Endothelial cell (in vitro differentiated cells): ENCODE measurements at regions not wholly inside any gene's neighbourhood (a gene's known extent, or its start where the extent isn't known, plus 50 kb on each side); places are given as distances from the start of the nearest gene placed in this dataset.

Source experiments
- DNase-seq: peaks from one replicate; pipeline ENCODE4 v3.0.0; 2021; ENCODE audit warnings: low spot score
- H3K27ac Mint-ChIP-seq: one replicate; pipeline ENCODE4 v1.8.0; 2021; ENCODE audit warnings: mixed read lengths, inconsistent platforms; ENCODE audit not compliant: unreplicated experiment
- H3K27me3 Mint-ChIP-seq: one replicate; pipeline ENCODE4 v1.8.0; 2021; ENCODE audit warnings: mild to moderate bottlenecking, moderate library complexity, mixed read lengths, inconsistent platforms; ENCODE audit not compliant: unreplicated experiment
- H3K36me3 Mint-ChIP-seq: one replicate; pipeline ENCODE4 v1.8.0; 2021; ENCODE audit warnings: mild to moderate bottlenecking, low read depth, mixed read lengths, inconsistent platforms; ENCODE audit not compliant: unreplicated experiment
- H3K4me1 Mint-ChIP-seq: one replicate; pipeline ENCODE4 v1.8.0; 2021; ENCODE audit warnings: mild to moderate bottlenecking, mixed read lengths, inconsistent platforms; ENCODE audit not compliant: unreplicated experiment
- H3K4me3 Mint-ChIP-seq: one replicate; pipeline ENCODE4 v1.8.0; 2021; ENCODE audit warnings: mild to moderate bottlenecking, mixed read lengths, inconsistent platforms; ENCODE audit not compliant: unreplicated experiment
- H3K9me3 Mint-ChIP-seq: one replicate; pipeline ENCODE4 v1.8.0; 2021; ENCODE audit warnings: mixed read lengths, inconsistent platforms; ENCODE audit not compliant: unreplicated experiment
- CTCF ChIP-seq: fragments of 200-600 bp; sonication (generic); IDR thresholded peaks from one replicate; pipeline ENCODE4 v1.5.0; 2021; ENCODE audit warnings: antibody characterized with exemption; ENCODE audit not compliant: unreplicated experiment

- Mint-ChIP-seq H3K9me3 (no peaks in the 10 kb centered on the region), H3K27ac (no peak overlapping the region), H3K4me3 (no peak overlapping the region), H3K4me1 (peaks cover 8% of the 10 kb centered on the region), H3K27me3 (peaks cover 4% of the 10 kb centered on the region), H3K36me3 (no peaks in the 10 kb centered on the region)
- no peak for DNase-seq
- no peak for TF ChIP-seq CTCF
Measured at GRCh38 chr9:113783475-113783874, 92.6 kb upstream of the ZNF618 start.

- Mint-ChIP-seq H3K4me1 (peaks cover 8% of the 10 kb centered on the region), H3K36me3 (no peaks in the 10 kb centered on the region), H3K4me3 (no peak overlapping the region), H3K27ac (no peak overlapping the region), H3K9me3 (peaks cover 4% of the 10 kb centered on the region), H3K27me3 (peaks cover 6% of the 10 kb centered on the region)
- no peak for DNase-seq
- TF ChIP-seq CTCF = no peak
Measured at GRCh38 chr9:113785334-113785733, 90.8 kb upstream of the ZNF618 start.

GRCh38 chr9:113786071-113786470 is 90.0 kb upstream of the ZNF618 start:
- Mint-ChIP-seq H3K36me3 (peaks cover 2% of the 10 kb centered on the region), H3K4me3 (no peak overlapping the region), H3K27ac (no peak overlapping the region), H3K27me3 (peaks cover 6% of the 10 kb centered on the region), H3K9me3 (peaks cover 4% of the 10 kb centered on the region), H3K4me1 (peaks cover 8% of the 10 kb centered on the region)
- no peak for TF ChIP-seq CTCF
- no peak for DNase-seq

GRCh38 chr9:113787871-113788270 is 88.2 kb upstream of the ZNF618 start:
- no peak for TF ChIP-seq CTCF
- no peak for DNase-seq
- peaks cover 3% of the 10 kb centered on the region for H3K27me3 Mint-ChIP-seq
- H3K4me3 Mint-ChIP-seq = no peak overlapping the region
- peaks cover 3% of the 10 kb centered on the region for H3K36me3 Mint-ChIP-seq
- peaks cover 8% of the 10 kb centered on the region for H3K4me1 Mint-ChIP-seq
- no peak overlapping the region for H3K27ac Mint-ChIP-seq
- H3K9me3 Mint-ChIP-seq = peaks cover 4% of the 10 kb centered on the region

- no peak overlapping the region for H3K27ac Mint-ChIP-seq
- DNase-seq = no peak
- H3K9me3 Mint-ChIP-seq = peaks cover 4% of the 10 kb centered on the region
- peaks cover 2% of the 10 kb centered on the region for H3K27me3 Mint-ChIP-seq
- H3K4me1 Mint-ChIP-seq = peaks cover 8% of the 10 kb centered on the region
- H3K4me3 Mint-ChIP-seq = no peak overlapping the region
- TF ChIP-seq CTCF = no peak
- H3K36me3 Mint-ChIP-seq = peaks cover 3% of the 10 kb centered on the region
Measured at GRCh38 chr9:113788616-113789330, 87.3 kb upstream of the ZNF618 start.
